ENCODE measurements at regions not wholly inside any gene's neighbourhood (a gene's known extent, or its start where the extent isn't known, plus 50 kb on each side); places are given as distances from the start of the nearest gene placed in this dataset.

- DNase-seq (ENCODE audit: low read depth), result no peak
Measured at GRCh38 chr13:105047676-105048295, 1487.7 kb downstream of the EFNB2 start.

GRCh38 chr13:105037110-105037509, 1498.4 kb downstream of the EFNB2 start:
- DNase-seq (ENCODE audit: low read depth), result no peak

- DNase-seq (ENCODE audit: low read depth), result no peak
Measured at GRCh38 chr13:105035092-105035491, 1500.4 kb downstream of the EFNB2 start.

- no peak for DNase-seq (ENCODE audit: low read depth)
Measured at GRCh38 chr13:105033999-105034398, 1501.5 kb downstream of the EFNB2 start.

- no peak for DNase-seq (ENCODE audit: low read depth)
Measured at GRCh38 chr13:105031306-105031705, 1504.2 kb downstream of the EFNB2 start.

GRCh38 chr13:105030851-105031250, 1504.6 kb downstream of the EFNB2 start:
- no peak for DNase-seq (ENCODE audit: low read depth)

GRCh38 chr13:105019073-105019472, 1516.4 kb downstream of the EFNB2 start:
- DNase-seq (ENCODE audit: low read depth), result no peak

GRCh38 chr13:105016266-105016665, 1519.2 kb downstream of the EFNB2 start:
- DNase-seq (ENCODE audit: low read depth), result no peak

- DNase-seq (ENCODE audit: low read depth), result no peak
Measured at GRCh38 chr13:105008604-105009003, 1526.9 kb downstream of the EFNB2 start.

- no peak for DNase-seq (ENCODE audit: low read depth)
Measured at GRCh38 chr13:105007166-105007808, 1528.2 kb downstream of the EFNB2 start.

GRCh38 chr13:104996022-104996421, 1539.4 kb downstream of the EFNB2 start:
- no peak for DNase-seq (ENCODE audit: low read depth)

GRCh38 chr13:104993708-104994107, 1541.8 kb downstream of the EFNB2 start:
- DNase-seq (ENCODE audit: low read depth), result no peak

- DNase-seq (ENCODE audit: low read depth), result no peak
Measured at GRCh38 chr13:104987621-104988020, 1547.8 kb downstream of the EFNB2 start.

- peak; percentile 1 for DNase-seq (ENCODE audit: low read depth)
Measured at GRCh38 chr13:104984296-104984818, 1551.1 kb downstream of the EFNB2 start.

- no peak for DNase-seq (ENCODE audit: low read depth)
Measured at GRCh38 chr13:104983601-104984000, 1551.9 kb downstream of the EFNB2 start.

GRCh38 chr13:104980586-104980985, 1554.9 kb downstream of the EFNB2 start:
- DNase-seq (ENCODE audit: low read depth), result no peak

- DNase-seq (ENCODE audit: low read depth), result no peak
Measured at GRCh38 chr13:104979281-104980030, 1556.0 kb downstream of the EFNB2 start.

GRCh38 chr13:104976986-104977385, 1558.5 kb downstream of the EFNB2 start:
- DNase-seq (ENCODE audit: low read depth), result no peak

GRCh38 chr13:104975272-104975671, 1560.2 kb downstream of the EFNB2 start:
- no peak for DNase-seq (ENCODE audit: low read depth)

- DNase-seq (ENCODE audit: low read depth), result no peak
Measured at GRCh38 chr13:104968876-104969275, 1566.6 kb downstream of the EFNB2 start.

- no peak for DNase-seq (ENCODE audit: low read depth)
Measured at GRCh38 chr13:104967836-104968630, 1567.4 kb downstream of the EFNB2 start.

- no peak for DNase-seq (ENCODE audit: low read depth)
Measured at GRCh38 chr13:104967376-104967775, 1568.1 kb downstream of the EFNB2 start.

All from stimulated activated CD8-positive, alpha-beta memory T cell treated with anti-CD3 and anti-CD28 coated beads, Interleukin-7, amount 100 ng/mL, for 24 hours (primary cell).